H1 (cell line): ENCODE measurements at regions not wholly inside any gene's neighbourhood (a gene's known extent, or its start where the extent isn't known, plus 50 kb on each side); places are given as distances from the start of the nearest gene placed in this dataset.

Source experiments
- CTCF ChIA-PET: fragments of 300-600 bp; sonication (Branson Sonifier 250); formaldehyde crosslinking; loops from one replicate; lab custom pipeline; 2021; ENCODE audit not compliant: partially characterized antibody; lab: Charles Lee
- POLR2A ChIA-PET: fragments of 300-600 bp; sonication (Branson Sonifier 250); formaldehyde crosslinking; loops from one replicate; lab custom pipeline; 2021; ENCODE audit warnings: inconsistent platforms; ENCODE audit not compliant: partially characterized antibody; lab: Charles Lee
- DNase-seq, 2 experiments: peaks; one replicate each; pipeline versions ENCODE4 v3.0.0 to v3.0.0-alpha.2; 2010 to 2022; ENCODE audit warnings: low spot score in 2 of 2, low read depth in 1 of 2, mixed read lengths in 1 of 2
- FAIRE-seq: peaks from 2 replicates; lab custom pipeline; 2011; peaks lifted over from hg19 to GRCh38; lab: Jason Lieb, UNC
- H2AFZ ChIP-seq: 2 replicates; pipeline ENCODE4 v1.8.1; 2012; ENCODE audit warnings: low read length, inconsistent platforms
- H2AK5ac ChIP-seq: 2 replicates; pipeline ENCODE4 v1.6.1; 2013; ENCODE audit warnings: low read depth, low read length
- H2BK120ac ChIP-seq: replicated peaks from 2 replicates; pipeline ENCODE3; 2013; ENCODE audit warnings: low read depth, low read length, inconsistent platforms
- H2BK12ac ChIP-seq: 2 replicates; pipeline ENCODE4 v1.6.1; 2013; ENCODE audit warnings: low read depth, low read length
- H2BK15ac ChIP-seq: 2 replicates; pipeline ENCODE4 v1.6.1; 2013; ENCODE audit warnings: low read length
- H2BK20ac ChIP-seq: 2 replicates; pipeline ENCODE4 v1.6.1; 2013; ENCODE audit warnings: low read length
- H2BK5ac ChIP-seq: 2 replicates; pipeline ENCODE4 v1.6.1; 2013; ENCODE audit warnings: low read depth, low read length
- H3K14ac ChIP-seq: 2 replicates; pipeline ENCODE4 v1.6.1; 2013; ENCODE audit warnings: inconsistent platforms; ENCODE audit not compliant: insufficient read length
- H3K18ac ChIP-seq: 2 replicates; pipeline ENCODE4 v1.6.1; 2013; ENCODE audit warnings: low read length; ENCODE audit errors: extremely low read depth
- H3K23ac ChIP-seq: 2 replicates; pipeline ENCODE4 v1.6.1; 2013; ENCODE audit warnings: inconsistent platforms; ENCODE audit not compliant: insufficient read length
- H3K23me2 ChIP-seq: 2 replicates; pipeline ENCODE4 v1.6.1; 2013; ENCODE audit warnings: low read depth, low read length
- H3K27ac ChIP-seq: 2 replicates; pipeline ENCODE4 v1.6.1; 2011; ENCODE audit warnings: low read depth, low read length, inconsistent platforms
- H3K27me3 ChIP-seq, 4 experiments: replicated peaks in 1 of 4; 1 replicate in 1 of 4; 2 replicates in 3 of 4; pipeline versions ENCODE4 v1.6.1 to v1.8.1; 2011 to 2013; ENCODE audit warnings: low read length in 3 of 4, mild to moderate bottlenecking in 3 of 4, inconsistent platforms in 2 of 4, mixed read lengths in 2 of 4, moderate library complexity in 1 of 4; ENCODE audit not compliant: control insufficient read depth in 3 of 4, insufficient read depth in 3 of 4; ENCODE audit errors: extremely low read depth in 1 of 4
- H3K36me3 ChIP-seq, 4 experiments: 2 replicates each; pipeline versions ENCODE4 v1.6.1 to v1.8.1; 2011 to 2013; ENCODE audit warnings: mild to moderate bottlenecking in 4 of 4, low read length in 3 of 4, moderate library complexity in 2 of 4, control low read depth in 1 of 4, inconsistent platforms in 1 of 4; ENCODE audit not compliant: insufficient read depth in 4 of 4, control insufficient read depth in 2 of 4
- H3K4ac ChIP-seq: replicated peaks from 2 replicates; pipeline ENCODE3; 2013; ENCODE audit warnings: low read length, low read depth, mixed read lengths, inconsistent platforms; ENCODE audit not compliant: insufficient read length
- H3K4me1 ChIP-seq, 4 experiments: replicated peaks in 1 of 4; 1 replicate in 1 of 4; 2 replicates in 3 of 4; pipeline versions ENCODE4 v1.6.1 to v1.8.1; 2011 to 2013; ENCODE audit warnings: low read length in 3 of 4, inconsistent platforms in 2 of 4, mixed read lengths in 1 of 4; ENCODE audit not compliant: insufficient read depth in 4 of 4, control insufficient read depth in 3 of 4
- H3K4me2 ChIP-seq, 2 experiments: 2 replicates each; pipeline versions ENCODE4 v1.6.1 to v1.8.1; 2011 to 2013; ENCODE audit warnings: low read depth in 2 of 2, low read length in 2 of 2, control low read depth in 1 of 2, inconsistent platforms in 1 of 2, mild to moderate bottlenecking in 1 of 2; ENCODE audit not compliant: insufficient read depth in 1 of 2
- H3K4me3 ChIP-seq, 4 experiments: fragments of 200-600, 300-600 bp in 1 of 4; sonication (generic), shearing (Covaris generic), sonication (Bioruptor Twin) in 1 of 4; 2 replicates each; pipeline versions ENCODE4 v1.5.1 to v1.8.1; 2011 to 2016; ENCODE audit warnings: low read length in 4 of 4, low read depth in 3 of 4, control low read depth in 2 of 4, inconsistent platforms in 2 of 4, mild to moderate bottlenecking in 2 of 4, mixed read lengths in 1 of 4, moderate library complexity in 1 of 4; ENCODE audit not compliant: insufficient read depth in 2 of 4; ENCODE audit errors: extremely low read depth in 1 of 4
- H3K56ac ChIP-seq: replicated peaks from 2 replicates; pipeline ENCODE3; 2013; ENCODE audit warnings: low read depth, mild to moderate bottlenecking, mixed read lengths, low read length, inconsistent platforms; ENCODE audit not compliant: insufficient read length
- H3K79me1 ChIP-seq: 2 replicates; pipeline ENCODE4 v1.6.1; 2013; ENCODE audit warnings: low read depth, low read length, control low read depth
- H3K79me2 ChIP-seq, 2 experiments: 2 replicates each; pipeline versions ENCODE4 v1.6.1 to v1.8.1; 2012 to 2013; ENCODE audit warnings: low read length in 2 of 2, mild to moderate bottlenecking in 2 of 2, inconsistent platforms in 1 of 2; ENCODE audit not compliant: insufficient read depth in 2 of 2, control insufficient read depth in 1 of 2
- H3K9ac ChIP-seq, 4 experiments: replicated peaks in 1 of 4; 1 replicate in 1 of 4; 2 replicates in 3 of 4; pipeline versions ENCODE4 v1.6.1 to v1.8.1; 2011 to 2013; ENCODE audit warnings: low read depth in 3 of 4, low read length in 3 of 4, control low read depth in 2 of 4, mild to moderate bottlenecking in 2 of 4, moderate library complexity in 2 of 4, inconsistent platforms in 1 of 4; ENCODE audit errors: extremely low read depth in 1 of 4
- H3K9me3 ChIP-seq, 2 experiments: 2 replicates each; pipeline versions ENCODE4 v1.6.1 to v1.8.1; 2012 to 2013; ENCODE audit warnings: mild to moderate bottlenecking in 2 of 2, moderate library complexity in 2 of 2, control low read depth in 1 of 2, inconsistent platforms in 1 of 2, low read depth in 1 of 2, low read length in 1 of 2, mixed read lengths in 1 of 2; ENCODE audit not compliant: insufficient read depth in 2 of 2
- H4K20me1 ChIP-seq, 2 experiments: replicated peaks in 1 of 2; 2 replicates each; pipeline versions ENCODE3 to v1.8.1; 2011 to 2013; ENCODE audit warnings: inconsistent platforms in 2 of 2, low read length in 2 of 2, mild to moderate bottlenecking in 1 of 2; ENCODE audit not compliant: insufficient read depth in 2 of 2, control insufficient read depth in 1 of 2
- H4K5ac ChIP-seq: 2 replicates; pipeline ENCODE4 v1.6.1; 2013; ENCODE audit warnings: low read length, low read depth, mixed read lengths, inconsistent platforms; ENCODE audit not compliant: insufficient read length
- H4K8ac ChIP-seq: 2 replicates; pipeline ENCODE4 v1.8.0; 2013; ENCODE audit warnings: mild to moderate bottlenecking, moderate library complexity, low read length, inconsistent platforms; ENCODE audit not compliant: insufficient read depth; ENCODE audit errors: extremely low read depth
- H4K91ac ChIP-seq: replicated peaks from 2 replicates; pipeline ENCODE3; 2013; ENCODE audit warnings: low read length, mixed read lengths, inconsistent platforms; ENCODE audit not compliant: insufficient read length
- CBX5 ChIP-seq: fragments of 300-800, 300-1000 bp; sonication (generic); IDR thresholded peaks from 2 replicates; pipeline ENCODE4 v1.7.1; 2016; ENCODE audit warnings: antibody characterized with exemption, low read length, low read depth
- E2F6 ChIP-seq: IDR thresholded peaks from 2 replicates; pipeline ENCODE4 v1.6.1; 2012; ENCODE audit warnings: inconsistent platforms
- EZH2 ChIP-seq: fragments of 200-600 bp; sonication (generic); IDR thresholded peaks from 2 replicates; pipeline ENCODE4 v1.7.1; 2012; ENCODE audit warnings: low read depth, mild to moderate bottlenecking, moderate library complexity, low read length, inconsistent platforms; ENCODE audit not compliant: severe bottlenecking
- MAX ChIP-seq: IDR thresholded peaks from 2 replicates; pipeline ENCODE4 v1.6.1; 2012; ENCODE audit warnings: inconsistent platforms
- PHF8 ChIP-seq: fragments of 200-600 bp; sonication (generic); conservative IDR thresholded peaks from 2 replicates; pipeline ENCODE4 v1.7.1; 2012; ENCODE audit warnings: low read depth, mild to moderate bottlenecking, inconsistent platforms, low read length, moderate library complexity
- TEAD4 ChIP-seq: IDR thresholded peaks from 2 replicates; pipeline ENCODE4 v1.6.1; 2012; ENCODE audit warnings: low read depth, low read length, inconsistent platforms, mixed read lengths
- WGBS, 2 experiments: shearing (Covaris generic) in 1 of 2; methylation state at CpG; one replicate each; pipeline versions ENCODE4 v1.1.6 to v1.1.7; 2013 to 2015; ENCODE audit warnings: low lambda C conversion rate in 2 of 2, mixed read lengths in 2 of 2, inconsistent platforms in 1 of 2, low coverage in 1 of 2, missing lambda C conversion rate in 1 of 2; ENCODE audit not compliant: insufficient replicate concordance in 2 of 2, insufficient coverage in 1 of 2, insufficient read length in 1 of 2; ENCODE audit errors: extremely low coverage in 1 of 2, missing lambda C conversion rate in 1 of 2; 5-methylcytosine and 5-hydroxymethylcytosine counted together

GRCh38 chr3:42022355-42022754, 60.5 kb upstream of the ULK4 start:
- H3K4ac ChIP-seq: no peak overlapping the region
- H3K4me2 ChIP-seq: no peak overlapping the region
- H3K79me2 ChIP-seq: peaks cover 14 to 74% of the 10 kb centered on the region in 2 experiments
- no peak overlapping the region for H3K9ac ChIP-seq
- H3K23ac ChIP-seq: no peak overlapping the region
- no peak overlapping the region for H2AK5ac ChIP-seq
- WGBS, 2 experiments: 72% methylated on average over 7 of the region's 7 CpGs; no CpG with 5 or more reads in 1 of the 2 experiments
- FAIRE-seq (no peak), DNase-seq (no peak)
- peaks cover 4% of the 10 kb centered on the region; the same call in 1 of the 2 replicates for H3K79me1 ChIP-seq
- H4K91ac ChIP-seq: no peak overlapping the region
- no peak overlapping the region for H2BK20ac ChIP-seq
- no peak overlapping the region for H4K5ac ChIP-seq
- H3K27ac ChIP-seq: no peak overlapping the region
- H2BK12ac ChIP-seq: no peak overlapping the region
- no peak overlapping the region; the same call in 1 of the 2 replicates for H4K8ac ChIP-seq
- no peak overlapping the region for H3K14ac ChIP-seq
- TF ChIP-seq E2F6 (no peak), PHF8 (no peak), TEAD4 (no peak), EZH2 (no peak), CBX5 (no peak), MAX (no peak)
- H3K4me3 ChIP-seq: no peak overlapping the region
- H4K20me1 ChIP-seq: no peaks in the 10 kb centered on the region
- H2BK120ac ChIP-seq: no peak overlapping the region
- peaks cover 0 to 18% (median 14%) of the 10 kb centered on the region in 4 experiments; a peak in 4 of 7 replicates for H3K4me1 ChIP-seq
- H3K27me3 ChIP-seq: no peaks in the 10 kb centered on the region
- H3K36me3 ChIP-seq: no peaks in the 10 kb centered on the region
- no peak overlapping the region for H2BK5ac ChIP-seq
- peak overlapping the region; percentile 93; the same call in 1 of the 2 replicates for H2BK15ac ChIP-seq
- H3K18ac ChIP-seq: no peak overlapping the region
- POLR2A ChIA-PET: interaction anchor here (2.0 kb wide), 1 partner anchor 10 kb away, joined by 4 read pairs; no protein-coding TSS in a partner anchor
- CTCF ChIA-PET: interaction anchor here (1.3 kb wide), 1 partner anchor 77 kb away, joined by 5 read pairs; no protein-coding TSS in a partner anchor
- no peaks in the 10 kb centered on the region for H3K23me2 ChIP-seq
- no peak overlapping the region for H3K56ac ChIP-seq
- H3K9me3 ChIP-seq: no peaks in the 10 kb centered on the region
- H2AFZ ChIP-seq: no peak overlapping the region
